ENCODE measurements at regions not wholly inside any gene's neighbourhood (a gene's known extent, or its start where the extent isn't known, plus 50 kb on each side); places are given as distances from the start of the nearest gene placed in this dataset.
A peak's percentile ranks its signal among the peaks of the same experiment; 100 is the strongest.
"Not testable (repeated sequence)": the region's sequence is repeated elsewhere in the genome, so short reads cannot be mapped to it uniquely, and the experiment has no call there.

GRCh38 chr6:140537834-140538705 lies 1163.6 kb upstream of the CITED2 start:
- peak; percentile 100 for DNase-seq (ENCODE audit: low read depth)

GRCh38 chr6:140537211-140537610 lies 1162.8 kb upstream of the CITED2 start:
- DNase-seq (ENCODE audit: low read depth), result no peak

DNA sequence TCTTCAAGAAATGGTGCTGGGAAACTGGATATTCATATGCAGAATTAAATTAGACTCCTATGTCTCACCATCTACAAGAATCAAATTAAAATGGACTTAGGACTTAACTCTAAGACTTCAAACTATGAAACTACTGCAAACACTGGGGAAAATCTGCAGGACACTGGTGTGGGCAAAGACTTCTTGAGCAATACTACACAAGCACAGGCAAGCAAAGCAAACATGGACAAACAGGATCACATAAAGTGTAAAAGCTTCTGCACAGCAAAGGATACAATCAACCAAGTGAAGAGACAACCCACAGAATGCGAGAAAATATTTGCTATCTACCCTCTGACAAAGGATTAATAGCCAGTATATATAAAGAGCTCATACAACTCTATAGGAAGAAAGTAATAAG lies 1161.1 kb upstream of the CITED2 start:
- DNase-seq (ENCODE audit: low read depth), result no peak

DNA sequence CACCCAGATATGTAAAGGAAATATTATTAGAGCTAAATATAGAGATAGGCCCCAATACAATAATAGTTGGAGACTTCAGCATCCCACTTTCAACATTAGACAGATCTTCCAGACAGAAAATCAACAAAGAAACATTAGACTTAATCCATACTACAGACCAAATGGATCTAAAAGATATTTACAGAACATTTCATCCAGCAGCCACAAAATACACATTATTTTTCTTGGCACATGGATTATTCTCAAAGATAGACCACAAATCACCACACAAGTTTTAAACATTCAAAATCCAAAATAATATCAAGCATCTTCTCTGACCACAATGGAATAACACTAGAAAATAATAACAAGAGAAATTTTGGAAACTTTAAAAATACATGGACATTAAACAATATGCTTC lies 1159.1 kb upstream of the CITED2 start:
- no peak for DNase-seq (ENCODE audit: low read depth)

- DNase-seq (ENCODE audit: low read depth), result no peak
Measured at GRCh38 chr6:140504776-140505175, 1130.3 kb upstream of the CITED2 start.

DNA sequence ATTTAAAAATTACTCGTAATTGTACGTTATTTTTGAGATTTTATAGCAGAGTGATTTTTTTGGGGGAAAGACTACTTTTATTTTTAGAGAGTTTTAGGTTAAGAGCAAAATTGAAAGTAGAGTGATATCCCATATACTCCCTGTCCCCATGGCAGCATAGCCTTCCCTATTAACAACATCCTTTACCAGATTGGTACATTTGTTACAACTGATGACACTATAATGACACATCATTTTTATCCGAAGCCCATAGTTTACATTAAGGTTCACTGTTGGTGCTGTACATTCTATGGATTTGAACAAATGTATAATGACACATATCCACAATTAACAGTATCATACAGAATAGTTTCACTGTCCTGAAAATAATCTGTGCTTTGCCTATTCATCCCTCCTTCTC lies 1126.4 kb upstream of the CITED2 start:
- DNase-seq (ENCODE audit: low read depth), result no peak

- no peak for DNase-seq (ENCODE audit: low read depth)
Measured at GRCh38 chr6:140499607-140500006, 1125.2 kb upstream of the CITED2 start.

DNA sequence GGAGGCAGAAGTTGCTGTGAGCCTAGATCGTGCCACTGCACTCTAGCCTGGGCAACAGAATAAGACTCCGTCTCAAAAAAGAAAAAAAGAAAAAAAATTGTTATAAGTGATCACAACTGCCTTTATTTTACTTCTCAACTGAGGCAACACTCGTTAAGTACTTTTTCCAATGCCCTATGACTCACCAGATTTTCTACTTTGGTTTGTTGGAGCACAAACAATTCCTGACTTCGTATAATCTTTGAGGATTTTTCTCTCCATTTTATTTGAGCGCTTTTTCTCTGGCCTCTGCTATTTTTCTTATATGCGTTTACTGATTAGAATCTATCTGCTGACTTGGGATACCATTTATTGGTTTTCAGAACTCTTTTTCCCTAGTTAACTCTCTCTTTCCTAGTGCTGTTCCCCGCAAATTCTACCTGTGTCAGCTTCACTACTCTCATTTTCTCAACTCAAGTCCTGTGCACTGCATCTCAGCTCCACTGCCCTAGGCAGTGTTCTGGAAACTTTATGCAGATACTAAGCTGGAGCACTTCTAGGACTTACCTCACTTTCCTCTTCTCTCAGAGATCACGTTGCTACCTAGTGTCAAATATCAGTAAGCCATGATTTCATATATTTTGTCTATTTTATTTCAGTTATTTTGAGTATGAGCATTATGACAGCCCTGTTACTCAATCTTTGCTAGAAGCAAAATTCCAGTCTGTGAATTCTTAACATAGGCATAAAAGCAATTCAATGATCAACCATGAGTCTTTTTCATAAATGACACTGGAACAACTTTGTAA lies 1120.1 kb upstream of the CITED2 start:
- DNase-seq (ENCODE audit: low read depth), result peak; percentile 56

DNA sequence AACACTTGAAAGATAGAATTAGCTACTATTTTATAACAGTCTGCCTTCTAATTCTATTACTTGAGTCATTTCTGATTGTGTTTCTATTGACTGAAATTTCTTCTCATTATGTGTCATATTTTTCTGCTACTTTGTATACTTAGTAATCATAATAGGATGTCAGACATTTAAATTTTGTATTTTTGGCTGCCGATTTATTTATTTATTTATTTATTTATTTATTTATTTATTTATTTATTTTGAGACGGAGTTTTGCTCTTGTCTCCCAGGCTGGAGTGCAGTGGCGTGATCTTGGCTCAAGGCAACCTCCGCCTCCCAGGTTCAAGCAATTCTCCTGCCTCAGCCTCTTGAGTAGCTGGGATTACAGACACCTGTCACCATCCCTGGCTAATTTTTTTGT lies 1119.0 kb upstream of the CITED2 start:
- not testable (repeated sequence) for DNase-seq (ENCODE audit: low read depth)

GRCh38 chr6:140490081-140490480 lies 1115.6 kb upstream of the CITED2 start:
- no peak for DNase-seq (ENCODE audit: low read depth)

- peak; percentile 59 for DNase-seq (ENCODE audit: low read depth)
Measured at GRCh38 chr6:140487586-140487985, 1113.1 kb upstream of the CITED2 start.

DNA sequence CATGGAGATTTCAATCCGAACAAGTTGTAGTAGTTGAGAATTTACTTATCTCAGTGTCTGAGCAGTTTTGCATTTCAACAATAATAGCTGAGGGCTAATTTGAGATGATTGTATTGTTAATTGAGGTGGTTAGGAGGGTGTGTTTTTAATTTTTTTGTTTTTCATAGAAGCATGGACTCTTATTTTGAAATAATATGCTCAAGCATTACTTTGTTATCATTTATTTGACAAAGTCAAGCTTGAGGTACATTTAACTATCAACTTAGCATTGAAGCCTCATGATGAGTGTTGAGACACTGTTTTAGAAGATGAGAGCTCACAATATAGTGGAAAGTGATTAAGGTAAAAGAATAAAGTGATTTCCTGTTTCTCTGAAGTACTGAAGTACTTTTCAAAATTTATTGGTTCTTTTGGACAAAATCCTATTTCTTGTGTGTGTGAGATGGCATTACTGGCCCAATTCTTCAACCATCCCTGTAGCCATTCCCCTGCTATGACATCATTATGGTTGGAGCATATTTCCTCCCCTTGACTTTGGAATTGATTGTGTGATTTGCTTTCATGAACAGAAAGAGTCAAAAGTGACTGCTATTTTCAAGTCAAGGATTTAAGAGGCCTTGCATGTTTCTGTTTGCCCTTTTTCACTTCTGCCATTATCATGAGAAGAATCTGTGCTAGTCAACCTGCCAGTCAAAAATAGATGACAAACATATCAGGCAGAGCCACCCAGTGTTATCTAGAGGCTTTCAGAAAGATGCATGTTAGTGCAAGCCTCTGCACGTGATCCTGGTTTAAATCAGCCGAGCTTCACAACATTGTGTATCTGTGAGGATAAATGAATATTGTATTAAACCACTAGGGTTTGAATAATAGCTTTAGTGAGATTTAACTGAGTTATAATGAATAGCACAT lies 1112.3 kb upstream of the CITED2 start:
- no peak for DNase-seq (ENCODE audit: low read depth)

DNA sequence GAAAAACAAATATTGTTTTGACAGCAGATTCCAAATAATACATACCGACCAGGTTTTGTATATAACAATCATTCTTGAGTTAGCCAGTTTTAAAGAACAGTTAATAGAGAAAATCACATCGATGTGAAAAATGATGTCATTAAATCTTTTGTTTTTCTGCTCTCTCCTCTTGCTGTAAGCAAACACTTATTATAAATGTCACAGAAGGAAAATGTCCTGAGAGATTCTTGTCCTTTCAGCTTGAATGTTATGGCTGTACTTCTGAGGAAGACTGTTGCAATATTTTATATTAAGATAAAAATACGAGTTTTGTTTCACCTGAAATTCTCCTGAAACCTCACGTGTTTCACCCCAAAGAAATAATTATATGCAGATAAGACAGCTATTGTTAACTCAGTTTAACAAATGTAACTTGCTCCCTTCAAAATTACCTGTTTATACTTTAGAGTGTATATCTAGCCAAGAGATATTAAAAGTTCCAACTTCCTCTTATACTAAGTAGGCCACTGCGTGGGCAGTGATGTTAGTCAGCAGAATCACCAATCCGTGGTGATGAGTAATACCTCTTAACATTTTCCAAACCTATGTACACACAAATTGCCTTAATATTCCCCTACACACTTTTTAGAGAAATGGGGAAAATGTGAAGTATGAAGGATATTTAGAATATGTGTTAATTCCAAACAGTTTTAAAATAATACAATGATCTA lies 1111.4 kb upstream of the CITED2 start:
- DNase-seq (ENCODE audit: low read depth), result peak; percentile 80

- peak; percentile 79 for DNase-seq (ENCODE audit: low read depth)
Measured at GRCh38 chr6:140480852-140481251, 1106.4 kb upstream of the CITED2 start.

DNA sequence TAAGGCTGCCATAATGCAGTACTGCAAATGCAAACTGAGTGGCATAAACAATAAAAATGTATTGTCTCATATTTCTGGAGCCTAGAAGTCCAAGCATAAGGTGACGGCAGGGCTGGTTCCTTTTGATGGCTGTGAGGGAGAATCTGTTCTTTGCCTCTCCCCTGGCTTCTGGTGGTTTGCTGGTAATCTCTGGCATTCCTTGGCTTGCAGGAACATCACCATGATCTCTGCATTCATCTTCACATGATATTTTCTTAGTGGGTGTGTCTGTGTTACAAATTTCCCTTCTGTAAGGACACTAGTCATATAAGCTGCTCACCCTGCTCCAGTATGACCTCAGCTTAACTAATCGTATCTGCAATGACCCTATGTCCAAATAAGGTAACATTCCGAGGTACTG lies 1104.2 kb upstream of the CITED2 start:
- DNase-seq (ENCODE audit: low read depth), result no peak

DNA sequence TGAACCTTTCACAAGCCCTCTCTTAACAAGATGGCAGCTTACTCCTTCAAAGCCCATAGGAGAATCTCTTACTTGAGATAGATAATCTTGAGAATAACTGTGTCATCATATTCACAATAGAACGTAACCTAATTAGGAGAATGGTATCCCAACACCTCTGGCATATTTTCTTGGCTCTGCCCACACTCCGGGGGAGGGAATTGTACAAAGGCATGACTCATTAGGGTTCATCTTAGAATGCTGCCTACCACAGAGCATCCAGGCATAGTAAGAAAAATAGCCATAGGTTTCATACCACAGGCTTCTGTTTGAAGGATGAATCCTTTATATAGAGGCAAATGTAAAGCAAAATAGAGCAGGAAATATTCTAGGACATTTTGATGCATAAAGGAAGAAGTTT lies 1100.6 kb upstream of the CITED2 start:
- no peak for DNase-seq (ENCODE audit: low read depth)

DNA sequence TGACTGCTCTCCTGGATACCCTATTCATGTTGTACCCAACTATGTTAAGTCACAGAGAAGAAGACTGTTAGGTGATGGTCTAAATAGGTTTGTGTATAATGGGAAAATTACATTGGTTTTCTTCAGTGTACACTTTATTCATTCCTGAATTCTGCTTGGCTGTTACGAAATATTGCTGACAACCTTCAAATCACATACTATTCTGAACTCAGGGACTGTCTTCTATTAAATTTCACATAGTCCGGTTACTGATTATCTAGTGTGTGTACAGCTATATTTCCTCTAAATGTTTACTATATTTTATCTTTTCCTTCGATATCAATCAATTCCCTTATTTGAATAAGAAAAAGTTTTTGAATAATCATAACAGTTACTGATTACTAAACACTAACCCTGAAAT lies 1090.3 kb upstream of the CITED2 start:
- no peak for DNase-seq (ENCODE audit: low read depth)

- peak; percentile 16 for DNase-seq (ENCODE audit: low read depth)
Measured at GRCh38 chr6:140463312-140463710, 1088.9 kb upstream of the CITED2 start.

- peak; percentile 81 for DNase-seq (ENCODE audit: low read depth)
Measured at GRCh38 chr6:140462453-140463311, 1088.2 kb upstream of the CITED2 start.

- DNase-seq (ENCODE audit: low read depth), result no peak
Measured at GRCh38 chr6:140462076-140462452, 1087.6 kb upstream of the CITED2 start.

DNA sequence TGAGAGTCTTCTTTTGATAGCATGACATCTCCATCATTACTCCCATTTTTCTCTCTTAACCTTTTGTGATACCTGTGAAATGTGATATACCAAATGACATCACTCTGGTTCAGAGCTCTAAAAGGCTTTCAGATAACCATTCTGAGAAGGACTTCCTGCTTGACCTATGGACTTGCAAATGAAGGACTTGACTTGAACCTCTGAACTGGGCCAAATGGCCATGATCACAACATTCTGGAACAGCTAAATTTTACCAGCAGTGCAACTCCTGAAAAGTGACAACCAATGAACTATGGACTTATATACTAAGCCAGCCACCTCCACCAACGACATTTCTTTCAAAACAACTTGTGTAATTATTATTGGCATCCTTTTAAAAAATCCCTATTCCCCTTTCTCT lies 1085.8 kb upstream of the CITED2 start:
- no peak for DNase-seq (ENCODE audit: low read depth)

Data from fibroblast of gingiva (primary cell).